Stimulated activated naive CD4-positive, alpha-beta T cell (primary cell): ENCODE measurements at regions not wholly inside any gene's neighbourhood (a gene's known extent, or its start where the extent isn't known, plus 50 kb on each side); places are given as distances from the start of the nearest gene placed in this dataset.

Experiments used
- DNase-seq, 6 experiments: peaks; one replicate each; lab custom pipeline; 2025; lab: John Stamatoyannopoulos, UW

GRCh38 chr5:67338421-67338820 lies 141.8 kb upstream of the CD180 start:
- DNase-seq: no peak

- no peak for DNase-seq
Observed at GRCh38 chr5:67337751-67338150, 141.2 kb upstream of the CD180 start.

GRCh38 chr5:67335426-67335825 lies 138.8 kb upstream of the CD180 start:
- DNase-seq: no peak

GRCh38 chr5:67334373-67334772 lies 137.8 kb upstream of the CD180 start:
- no peak for DNase-seq

- DNase-seq: no peak
Observed at GRCh38 chr5:67333171-67333570, 136.6 kb upstream of the CD180 start.

GRCh38 chr5:67331296-67331925 lies 134.8 kb upstream of the CD180 start:
- DNase-seq: no peak

GRCh38 chr5:67319935-67320725 lies 123.5 kb upstream of the CD180 start:
- DNase-seq: no peak

GRCh38 chr5:67318746-67319145 lies 122.1 kb upstream of the CD180 start:
- no peak for DNase-seq

- DNase-seq: no peak
Observed at GRCh38 chr5:67317603-67318002, 121.0 kb upstream of the CD180 start.

- DNase-seq: no peak
Observed at GRCh38 chr5:67316695-67317094, 120.1 kb upstream of the CD180 start.

GRCh38 chr5:67315082-67315989 lies 118.7 kb upstream of the CD180 start:
- DNase-seq: no peak

GRCh38 chr5:67311701-67312100 lies 115.1 kb upstream of the CD180 start:
- no peak for DNase-seq

- DNase-seq: no peak
Observed at GRCh38 chr5:67311208-67311607, 114.6 kb upstream of the CD180 start.

GRCh38 chr5:67310740-67311139 lies 114.1 kb upstream of the CD180 start:
- DNase-seq: no peak

- no peak for DNase-seq
Observed at GRCh38 chr5:67310169-67310568, 113.6 kb upstream of the CD180 start.

GRCh38 chr5:67308988-67309688 lies 112.5 kb upstream of the CD180 start:
- DNase-seq: no peak

GRCh38 chr5:67306965-67307607 lies 110.5 kb upstream of the CD180 start:
- no peak for DNase-seq

GRCh38 chr5:67305913-67306710 lies 109.5 kb upstream of the CD180 start:
- peak in 1 of 6 experiments; percentile 2 for DNase-seq

- DNase-seq: no peak
Observed at GRCh38 chr5:67305401-67305800, 108.8 kb upstream of the CD180 start.

GRCh38 chr5:67303356-67303755 lies 106.8 kb upstream of the CD180 start:
- DNase-seq: no peak
